Epidermal melanocyte (primary cell): ENCODE measurements at regions not wholly inside any gene's neighbourhood (a gene's known extent, or its start where the extent isn't known, plus 50 kb on each side); places are given as distances from the start of the nearest gene placed in this dataset.
"Not testable (repeated sequence)": the region's sequence is repeated elsewhere in the genome, so short reads cannot be mapped to it uniquely, and the experiment has no call there.

Experiments
- DNase-seq: peaks from one replicate; pipeline ENCODE4 v3.0.0; 2011; ENCODE audit warnings: low spot score; ENCODE audit not compliant: insufficient read length

DNA sequence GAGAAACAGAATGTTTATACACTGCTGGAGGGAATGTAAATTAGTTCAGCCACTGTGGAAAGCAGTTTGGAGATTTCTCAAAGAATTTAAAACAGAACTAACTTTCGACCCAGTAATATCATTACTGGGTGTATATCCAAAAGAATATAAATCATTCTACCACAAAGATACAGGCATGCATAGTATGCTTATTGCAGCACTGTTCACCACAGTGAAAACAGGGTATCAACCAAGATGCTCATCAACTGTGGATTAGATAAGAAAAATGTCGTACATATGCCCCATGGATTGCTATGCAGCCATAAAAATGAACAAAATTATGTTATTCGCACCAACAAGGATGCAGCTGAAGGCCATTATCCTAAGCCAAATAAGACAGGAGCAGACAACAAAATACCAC, 343.1 kb upstream of the KCND2 start:
- DNase-seq, result no peak

DNA sequence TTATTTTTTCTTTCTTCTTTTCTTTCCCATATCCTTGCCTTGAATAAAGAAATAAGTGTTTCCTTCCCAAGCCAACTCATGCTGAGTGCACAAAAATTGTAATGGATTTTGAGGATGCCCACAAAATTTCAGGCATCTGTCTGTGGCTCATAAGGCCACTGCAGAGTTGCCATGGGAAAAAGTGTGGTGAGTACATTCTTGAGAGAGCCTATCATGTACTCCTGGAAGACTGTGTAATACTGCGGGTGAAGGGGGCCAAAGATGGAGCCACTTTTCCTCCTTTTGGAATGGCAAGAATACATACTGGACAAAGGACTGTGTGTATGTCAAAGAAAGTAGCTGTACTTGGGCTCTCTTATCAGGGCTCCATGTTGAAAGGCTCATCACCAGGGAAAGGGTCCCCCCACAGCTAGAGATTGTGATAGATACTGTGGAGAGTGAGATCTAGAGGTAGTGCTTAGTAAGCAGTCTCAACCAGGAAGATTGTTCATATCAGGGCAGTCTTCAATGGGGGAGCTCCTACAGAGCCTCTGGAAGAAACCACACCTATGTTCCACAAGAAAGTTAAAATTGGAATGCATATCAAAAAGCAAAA, 341.6 kb upstream of the KCND2 start:
- DNase-seq, result no peak

- no peak for DNase-seq
Observed at GRCh38 chr7:119935418-119936025, 337.5 kb upstream of the KCND2 start.

GRCh38 chr7:119936836-119937235, 336.1 kb upstream of the KCND2 start:
- DNase-seq, result no peak

DNA sequence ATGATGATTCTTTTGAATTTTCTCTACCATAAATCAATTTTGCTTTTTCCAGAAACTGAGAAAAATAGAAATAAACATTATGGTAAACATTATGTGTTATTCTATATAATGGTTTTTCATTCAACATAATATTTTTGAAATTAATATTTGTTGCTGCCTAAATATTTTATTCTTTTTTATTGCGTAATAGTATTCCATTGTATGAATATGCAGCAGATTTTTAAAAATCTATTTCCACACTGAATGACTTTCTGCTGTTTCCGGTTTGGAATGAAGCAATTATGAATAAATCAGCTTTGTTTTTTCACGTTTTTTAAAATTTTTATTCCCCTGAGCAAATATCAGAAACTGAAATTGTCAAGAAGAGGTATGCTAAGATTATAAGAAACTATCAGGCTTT, 335.2 kb upstream of the KCND2 start:
- DNase-seq, result no peak

GRCh38 chr7:119943942-119944600, 328.9 kb upstream of the KCND2 start:
- DNase-seq, result no peak

GRCh38 chr7:119944601-119944972, 328.4 kb upstream of the KCND2 start:
- DNase-seq, result no peak

- no peak for DNase-seq
Observed at GRCh38 chr7:119945822-119946221, 327.2 kb upstream of the KCND2 start.

DNA sequence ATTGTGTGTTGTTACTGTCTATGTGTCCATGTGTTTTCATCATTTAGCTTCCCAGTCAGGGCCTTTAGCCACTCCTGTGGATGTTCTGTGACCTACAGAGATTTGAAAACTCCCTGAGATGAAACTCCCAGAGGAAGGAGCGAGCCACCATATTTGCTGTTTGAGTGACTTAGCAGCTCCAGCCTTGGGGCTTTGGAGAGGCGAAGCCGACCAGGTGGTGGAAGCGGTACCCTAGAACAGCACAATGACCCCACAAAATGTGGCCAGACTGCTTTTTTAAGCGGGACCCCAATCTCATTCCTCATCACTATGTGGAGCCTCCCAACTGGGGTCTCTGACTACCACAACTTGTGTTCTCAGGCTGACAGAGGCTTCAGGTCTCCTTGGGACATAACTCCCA, 323.9 kb upstream of the KCND2 start:
- DNase-seq, result no peak

DNA sequence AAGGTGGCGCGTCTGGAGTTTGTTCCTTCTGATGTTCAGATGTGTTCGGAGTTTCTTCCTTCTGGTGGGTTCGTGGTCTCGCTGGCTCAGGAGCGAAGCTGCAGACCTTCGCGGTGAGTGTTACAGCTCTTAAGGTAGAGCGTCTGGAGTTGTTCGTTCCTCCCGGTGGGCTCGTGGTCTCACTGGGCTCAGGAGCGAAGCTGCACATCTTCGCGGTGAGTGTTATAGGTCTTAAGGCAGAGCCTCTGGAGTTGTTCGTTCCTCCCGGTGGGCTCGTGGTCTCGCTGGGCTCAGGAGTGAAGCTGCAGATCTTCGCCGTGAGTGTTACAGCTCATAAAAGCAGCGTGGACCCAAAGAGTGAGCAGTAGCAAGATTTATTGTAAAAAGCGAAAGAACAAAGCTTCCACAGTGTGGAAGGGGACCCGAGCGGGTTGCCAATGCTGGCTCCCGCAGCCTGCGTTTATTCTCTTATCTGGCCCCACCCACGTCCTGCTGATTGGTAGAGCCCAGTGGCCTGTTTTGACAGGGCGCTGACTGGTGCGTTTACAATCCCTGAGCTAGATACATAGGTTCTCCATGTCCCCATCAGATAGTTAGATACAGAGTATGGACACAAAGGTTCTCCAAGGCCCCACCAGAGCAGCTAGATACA, 322.5 kb upstream of the KCND2 start:
- DNase-seq, result not testable (repeated sequence)

DNA sequence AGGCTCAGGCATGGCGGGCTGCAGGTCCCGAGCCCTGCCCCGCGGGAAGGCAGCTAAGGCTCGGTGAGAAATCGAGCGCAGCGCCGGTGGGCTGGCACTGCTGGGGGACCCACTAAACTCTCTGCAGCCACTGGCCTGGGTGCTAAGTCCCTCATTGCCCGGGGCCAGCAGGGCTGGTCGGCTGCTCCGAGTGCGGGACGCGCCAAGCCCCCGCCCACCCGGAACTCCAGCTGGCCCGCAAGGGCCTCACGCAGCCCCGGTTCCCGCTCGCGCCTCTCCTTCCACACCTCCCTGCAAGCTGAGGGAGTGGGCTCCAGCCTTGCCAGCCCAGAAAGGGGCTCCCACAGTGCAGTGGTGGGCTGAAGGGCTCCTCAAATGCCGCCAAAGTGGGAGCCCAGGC, 321.4 kb upstream of the KCND2 start:
- not testable (repeated sequence) for DNase-seq

DNA sequence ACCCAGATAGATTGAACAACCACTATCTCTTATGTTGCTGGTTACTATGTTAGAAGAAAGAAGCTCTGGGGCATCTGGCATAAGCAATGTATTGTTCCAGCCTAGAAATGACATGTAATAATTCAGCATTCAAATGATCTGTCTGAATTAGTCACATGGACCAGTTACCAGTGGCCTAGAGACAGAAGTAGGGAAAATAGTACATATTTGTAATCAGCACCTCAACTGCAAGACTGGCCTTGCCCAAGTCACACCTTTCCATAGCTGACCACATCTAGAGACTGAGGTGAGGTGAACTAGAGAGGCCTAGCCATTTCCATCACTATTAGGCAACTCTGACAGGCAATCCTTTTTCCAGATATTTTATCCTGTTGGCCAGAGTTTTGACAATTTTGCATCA, 315.6 kb upstream of the KCND2 start:
- DNase-seq, result no peak

- no peak for DNase-seq
Observed at GRCh38 chr7:119959811-119960210, 313.2 kb upstream of the KCND2 start.

DNA sequence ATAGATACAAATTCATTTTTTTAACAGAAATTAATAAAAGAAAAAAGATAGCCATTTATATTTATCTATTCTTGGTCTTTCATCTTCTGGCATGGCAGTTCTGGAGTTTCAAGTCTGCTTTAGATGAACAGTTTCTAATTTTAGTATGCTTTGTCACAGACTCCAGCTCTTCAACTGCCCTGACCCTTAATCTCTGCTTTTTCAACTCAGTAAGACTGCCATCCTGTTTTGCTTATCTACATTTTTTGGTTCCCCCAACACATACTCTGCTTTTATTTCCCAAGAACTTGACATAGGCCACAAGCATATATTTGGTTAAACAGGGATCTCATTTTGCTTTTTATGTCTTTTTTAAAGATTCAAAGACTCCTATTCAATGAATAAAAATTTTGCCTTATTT, 309.3 kb upstream of the KCND2 start:
- DNase-seq, result no peak

- no peak for DNase-seq
Observed at GRCh38 chr7:119964065-119964464, 308.9 kb upstream of the KCND2 start.

DNA sequence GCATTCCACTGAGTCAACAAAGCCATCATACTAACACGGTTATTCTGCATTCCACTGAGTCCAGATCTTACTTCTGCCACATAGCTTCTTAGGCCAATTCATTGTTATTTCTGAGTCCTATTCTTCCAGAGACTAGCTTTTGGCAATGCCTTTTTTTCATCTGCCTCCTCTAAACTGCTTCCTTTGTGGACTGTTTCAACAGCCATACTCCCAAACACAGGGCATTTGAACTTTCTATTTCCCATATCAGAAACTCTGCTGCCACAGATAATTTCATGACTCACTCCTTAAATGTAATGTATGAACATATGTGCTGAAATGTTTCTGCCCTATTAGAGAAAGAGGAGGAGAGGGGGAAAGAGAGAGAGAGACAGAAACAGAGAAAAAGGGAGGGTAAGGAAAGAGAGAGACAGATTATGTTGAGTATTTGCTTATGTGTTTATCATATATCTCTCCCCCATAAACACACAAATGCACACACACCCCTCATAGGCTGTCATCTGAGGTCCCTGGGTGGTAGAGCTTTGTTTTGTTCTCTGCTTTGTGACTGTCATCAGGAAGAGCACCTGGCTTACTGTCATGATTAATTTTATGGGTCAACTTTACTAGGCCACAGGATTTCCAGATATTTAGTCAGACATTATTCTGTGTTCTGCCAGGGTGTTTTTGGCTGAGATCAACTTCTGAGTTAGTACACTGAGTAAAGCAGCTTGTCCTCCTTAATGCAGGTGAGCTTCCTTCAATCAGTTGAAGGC, 308.0 kb upstream of the KCND2 start:
- no peak for DNase-seq

DNA sequence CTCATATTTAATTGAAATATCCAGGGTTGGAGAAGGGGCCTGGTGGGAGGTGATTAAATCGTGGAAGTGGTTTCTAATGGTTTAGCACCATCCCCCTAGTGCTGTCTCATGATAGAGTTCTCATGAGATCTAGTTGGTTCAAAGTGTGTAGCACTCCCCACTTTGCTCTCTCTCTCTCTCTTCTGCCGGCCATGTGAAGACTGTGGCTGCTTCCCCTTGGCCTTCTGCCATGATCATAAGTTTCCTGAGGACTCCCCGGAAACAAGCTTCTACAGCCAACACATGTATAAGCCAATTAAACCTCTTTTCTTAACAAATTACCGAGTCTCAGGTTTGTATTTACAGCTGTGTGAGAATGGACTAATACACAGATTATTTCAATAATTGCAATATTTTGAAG, 305.8 kb upstream of the KCND2 start:
- DNase-seq, result no peak

DNA sequence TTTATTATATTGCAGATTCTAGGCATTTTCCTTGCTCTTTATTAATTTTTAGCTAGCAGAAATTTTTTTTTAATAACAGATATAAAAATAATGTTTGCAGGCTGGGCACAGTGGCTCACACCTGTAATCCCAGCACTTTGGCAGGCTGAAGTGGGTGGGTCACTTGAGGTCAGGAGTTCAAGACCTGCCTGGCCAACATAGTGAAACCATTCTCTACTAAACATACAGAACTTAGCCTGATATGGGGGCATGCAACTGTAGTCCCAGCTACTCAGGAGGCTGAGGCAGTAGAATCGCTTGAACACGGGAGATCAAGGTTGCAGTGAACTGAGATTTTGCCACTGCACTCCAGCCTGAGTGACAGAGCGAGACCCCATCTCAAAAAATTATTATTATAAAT, 304.6 kb upstream of the KCND2 start:
- DNase-seq, result not testable (repeated sequence)

DNA sequence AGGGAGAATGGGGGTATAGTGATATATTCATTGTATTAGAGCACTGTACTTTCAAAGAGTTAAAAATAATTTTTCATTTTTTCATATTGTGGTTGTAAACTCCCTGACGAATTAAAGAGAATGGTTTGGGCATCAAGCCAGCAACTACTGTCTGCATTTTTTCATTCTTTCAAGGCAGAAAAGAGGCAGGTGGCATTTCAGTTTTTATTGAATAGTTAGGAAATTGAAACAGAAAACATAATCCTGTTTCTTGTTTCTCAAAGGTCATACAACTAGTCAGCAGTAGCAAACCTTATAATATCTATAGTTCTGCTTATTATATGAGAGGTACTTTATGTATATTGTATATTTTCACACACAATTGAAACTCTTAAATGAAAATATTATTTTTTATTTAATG, 303.9 kb upstream of the KCND2 start:
- no peak for DNase-seq

- no peak for DNase-seq
Observed at GRCh38 chr7:119969763-119970162, 303.2 kb upstream of the KCND2 start.

DNA sequence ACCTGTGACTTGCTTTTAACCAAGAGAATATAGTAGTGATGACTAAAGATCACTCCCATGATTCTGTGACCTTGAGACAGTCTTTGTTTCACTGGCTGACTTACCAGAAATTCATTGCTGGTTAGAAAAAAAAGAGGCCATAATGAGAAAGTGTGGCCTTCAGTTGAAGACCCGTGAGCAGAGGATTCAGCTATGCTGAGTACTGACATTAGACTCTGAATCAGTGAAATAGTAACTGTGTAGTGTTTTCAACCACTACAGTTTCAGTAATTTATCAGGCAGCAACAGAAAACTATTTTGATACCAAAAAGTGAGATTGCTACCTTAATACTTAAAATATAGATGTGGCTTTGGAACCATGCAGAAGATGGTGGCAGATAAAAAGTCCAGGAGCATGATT, 298.0 kb upstream of the KCND2 start:
- no peak for DNase-seq

- DNase-seq, result no peak
Observed at GRCh38 chr7:119982884-119983283, 290.1 kb upstream of the KCND2 start.
